ENCODE measurements at regions not wholly inside any gene's neighbourhood (a gene's known extent, or its start where the extent isn't known, plus 50 kb on each side); places are given as distances from the start of the nearest gene placed in this dataset.

DNA sequence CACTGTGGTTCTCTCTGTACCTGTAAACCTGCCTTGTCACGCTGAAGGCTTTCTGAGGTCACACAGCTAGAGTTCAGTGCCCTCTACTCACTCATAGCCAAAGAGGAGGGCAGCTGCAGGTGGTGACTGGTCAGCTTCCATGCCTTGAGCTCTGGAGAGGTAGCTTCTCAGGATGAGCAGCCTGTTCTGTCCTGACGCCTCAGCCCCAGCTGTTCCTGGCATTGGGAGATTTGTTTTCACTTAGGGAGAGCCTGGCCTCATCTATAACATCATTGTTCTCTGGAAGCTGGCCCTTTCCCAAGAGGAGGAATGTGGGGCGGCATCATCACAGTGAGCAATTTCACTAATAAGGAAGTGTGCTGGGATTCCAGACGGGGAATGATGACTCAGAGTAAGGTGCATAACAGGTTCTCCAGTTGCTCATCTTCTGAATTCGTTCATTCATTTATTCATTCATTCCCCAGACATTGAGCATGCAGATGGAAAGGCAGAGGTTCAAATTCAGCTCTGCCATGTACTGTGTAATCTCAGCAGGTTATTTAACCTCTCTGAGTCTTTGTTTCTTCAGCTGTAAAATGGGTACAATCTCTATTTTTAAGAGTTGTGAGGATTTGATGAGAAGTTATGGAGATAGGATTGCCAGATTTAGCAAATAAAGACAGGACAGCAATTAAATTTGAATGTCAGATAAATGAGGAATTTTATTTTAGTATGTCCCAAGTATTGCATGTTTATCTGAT lies 255.8 kb upstream of the CRY1 start (continued):
- TF ChIP-seq FOXA3 (CRISPR knock-in tag; IDR thresholded peaks at IDR 0.05): peak; percentile 39
- TF ChIP-seq, protein P1, sequence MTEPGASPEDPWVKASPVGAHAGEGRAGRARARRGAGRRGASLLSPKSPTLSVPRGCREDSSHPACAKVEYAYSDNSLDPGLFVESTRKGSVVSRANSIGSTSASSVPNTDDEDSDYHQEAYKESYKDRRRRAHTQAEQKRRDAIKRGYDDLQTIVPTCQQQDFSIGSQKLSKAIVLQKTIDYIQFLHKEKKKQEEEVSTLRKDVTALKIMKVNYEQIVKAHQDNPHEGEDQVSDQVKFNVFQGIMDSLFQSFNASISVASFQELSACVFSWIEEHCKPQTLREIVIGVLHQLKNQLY (CRISPR knock-in tag; IDR thresholded peaks at IDR 0.05): no peak; the same call in 1 of the 2 replicates
- TF ChIP-seq DPF2 (CRISPR knock-in tag; IDR thresholded peaks at IDR 0.05; ENCODE audit: borderline replicate concordance, low read depth): 0 out of 2 replicates have a peak, but pooled peaks have one; percentile 59
- TF ChIP-seq, protein P2, sequence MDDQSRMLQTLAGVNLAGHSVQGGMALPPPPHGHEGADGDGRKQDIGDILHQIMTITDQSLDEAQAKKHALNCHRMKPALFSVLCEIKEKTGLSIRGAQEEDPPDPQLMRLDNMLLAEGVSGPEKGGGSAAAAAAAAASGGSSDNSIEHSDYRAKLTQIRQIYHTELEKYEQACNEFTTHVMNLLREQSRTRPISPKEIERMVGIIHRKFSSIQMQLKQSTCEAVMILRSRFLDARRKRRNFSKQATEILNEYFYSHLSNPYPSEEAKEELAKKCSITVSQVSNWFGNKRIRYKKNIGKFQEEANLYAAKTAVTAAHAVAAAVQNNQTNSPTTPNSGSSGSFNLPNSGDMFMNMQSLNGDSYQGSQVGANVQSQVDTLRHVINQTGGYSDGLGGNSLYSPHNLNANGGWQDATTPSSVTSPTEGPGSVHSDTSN (CRISPR knock-in tag; IDR thresholded peaks at IDR 0.05; ENCODE audit: borderline replicate concordance): no peak
- no peak for TF ChIP-seq TCF12 (IDR thresholded peaks at IDR 0.05)
- TF ChIP-seq TCF12 (CRISPR knock-in tag; IDR thresholded peaks at IDR 0.05): no peak
- TF ChIP-seq ZNF567 (CRISPR knock-in tag; IDR thresholded peaks at IDR 0.05; ENCODE audit: borderline replicate concordance): no peak
- no peak for TF ChIP-seq ZSCAN29 (CRISPR knock-in tag; conservative IDR thresholded peaks at IDR 0.05)
- peak; percentile 63 for TF ChIP-seq SALL1 (CRISPR knock-in tag; IDR thresholded peaks at IDR 0.05)
- TF ChIP-seq MTF1 (CRISPR knock-in tag; IDR thresholded peaks at IDR 0.05): no peak
- TF ChIP-seq ZFP62 (CRISPR knock-in tag; IDR thresholded peaks at IDR 0.05): no peak
- TF ChIP-seq ZNF891 (CRISPR knock-in tag; IDR thresholded peaks at IDR 0.05): no peak

DNA sequence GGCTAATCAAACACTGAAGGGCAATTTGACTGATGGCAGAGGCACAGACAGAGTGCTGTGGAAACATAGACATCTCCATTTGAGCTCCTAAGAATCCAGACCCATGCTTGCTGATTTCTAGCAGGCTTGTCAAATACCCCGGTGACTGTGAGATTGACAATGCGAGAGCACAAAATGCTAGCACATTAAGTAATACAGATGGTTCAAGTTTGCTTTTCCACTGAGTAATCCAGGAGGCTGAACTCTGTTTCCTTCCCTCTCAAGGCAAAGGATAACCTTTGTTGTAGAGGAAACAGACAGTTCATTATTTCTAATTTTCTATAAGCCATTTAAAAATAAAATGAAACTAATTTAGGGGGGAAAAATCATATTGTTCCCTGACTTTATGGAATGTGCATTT lies 256.5 kb upstream of the CRY1 start:
- in situ Hi-C loops (cut with HindIII; ENCODE audit: extremely low pct_ligation_motif_present, low pct_unique_long_range_greater_than_20kb): no loop called here
- intact Hi-C loops (cut with micrococcal nuclease; ENCODE audit: unreplicated experiment): no loop called here
- no peak overlapping the region; a peak in 1 of 6 replicates for H3K4me3 ChIP-seq (replicated peaks in 1 of 3; ENCODE audit: insufficient read depth in 1 of 3, low read depth in 2 of 3, low read length in 3 of 3)
- H3K36me3 ChIP-seq (replicated peaks in 1 of 2; ENCODE audit: control insufficient read depth in 1 of 2, insufficient read depth in 2 of 2, low read length in 2 of 2): no peaks in the 10 kb centered on the region
- DNase-seq (ENCODE audit: low spot score): peak; percentile 76
- CTCF ChIA-PET (ENCODE audit: low intra/inter-chr PET ratio, low total read pairs): no interaction called here
- H3K27ac ChIP-seq (ENCODE audit: extremely low read length, insufficient read depth, low read length): peak overlapping the region; percentile 71
- H3K27me3 ChIP-seq (ENCODE audit: control insufficient read depth in 1 of 2, insufficient read depth in 2 of 2, low read length in 2 of 2): no peaks in the 10 kb centered on the region
- ATAC-seq: peak; percentile 9; the same call in 1 of the 3 replicates
- H3K4me1 ChIP-seq (ENCODE audit: insufficient read depth, low read length): peaks cover 89% of the 10 kb centered on the region
- 4% methylated on average over 2 of the region's 2 CpGs for WGBS (ENCODE audit: low lambda C conversion rate)
- peaks cover 3% of the 10 kb centered on the region for H3K79me2 ChIP-seq (ENCODE audit: insufficient read depth, low read length)
- H3K4me2 ChIP-seq (ENCODE audit: low read depth, low read length): peak overlapping the region; percentile 69
- BruUV-seq (replicated peaks): no TSS peak
- peaks cover 4% of the 10 kb centered on the region; the same call in 1 of the 2 replicates for H3K9me3 ChIP-seq (ENCODE audit: low read length)
- peak overlapping the region; percentile 24; the same call in 1 of the 2 replicates for H3K9ac ChIP-seq (ENCODE audit: insufficient read depth, low read depth, low read length)
- no peak overlapping the region for H2AFZ ChIP-seq (ENCODE audit: low read length)
- POLR2A ChIA-PET: interaction anchor here (1.6 kb wide), 1 partner anchor 30 kb away, joined by 9 read pairs; no protein-coding TSS in a partner anchor
- no peaks in the 10 kb centered on the region for H4K20me1 ChIP-seq (ENCODE audit: insufficient read depth, low read length)
- peak; percentile 43 for FAIRE-seq
- TF ChIP-seq BCL6 (CRISPR knock-in tag; IDR thresholded peaks at IDR 0.05) (peak; percentile 27; the same call in 1 of the 2 replicates), KAT2B (IDR thresholded peaks at IDR 0.05; ENCODE audit: borderline replicate concordance, low read depth, low read length) (no peak), FOXK2 (IDR thresholded peaks at IDR 0.05) (no peak)
- TF ChIP-seq, protein P3, sequence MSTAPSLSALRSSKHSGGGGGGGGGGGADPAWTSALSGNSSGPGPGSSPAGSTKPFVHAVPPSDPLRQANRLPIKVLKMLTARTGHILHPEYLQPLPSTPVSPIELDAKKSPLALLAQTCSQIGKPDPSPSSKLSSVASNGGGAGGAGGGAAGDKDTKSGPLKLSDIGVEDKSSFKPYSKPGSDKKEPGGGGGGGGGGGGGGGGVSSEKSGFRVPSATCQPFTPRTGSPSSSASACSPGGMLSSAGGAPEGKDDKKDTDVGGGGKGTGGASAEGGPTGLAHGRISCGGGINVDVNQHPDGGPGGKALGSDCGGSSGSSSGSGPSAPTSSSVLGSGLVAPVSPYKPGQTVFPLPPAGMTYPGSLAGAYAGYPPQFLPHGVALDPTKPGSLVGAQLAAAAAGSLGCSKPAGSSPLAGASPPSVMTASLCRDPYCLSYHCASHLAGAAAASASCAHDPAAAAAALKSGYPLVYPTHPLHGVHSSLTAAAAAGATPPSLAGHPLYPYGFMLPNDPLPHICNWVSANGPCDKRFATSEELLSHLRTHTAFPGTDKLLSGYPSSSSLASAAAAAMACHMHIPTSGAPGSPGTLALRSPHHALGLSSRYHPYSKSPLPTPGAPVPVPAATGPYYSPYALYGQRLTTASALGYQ (CRISPR knock-in tag; IDR thresholded peaks at IDR 0.05): no peak
- TF ChIP-seq, protein P4, sequence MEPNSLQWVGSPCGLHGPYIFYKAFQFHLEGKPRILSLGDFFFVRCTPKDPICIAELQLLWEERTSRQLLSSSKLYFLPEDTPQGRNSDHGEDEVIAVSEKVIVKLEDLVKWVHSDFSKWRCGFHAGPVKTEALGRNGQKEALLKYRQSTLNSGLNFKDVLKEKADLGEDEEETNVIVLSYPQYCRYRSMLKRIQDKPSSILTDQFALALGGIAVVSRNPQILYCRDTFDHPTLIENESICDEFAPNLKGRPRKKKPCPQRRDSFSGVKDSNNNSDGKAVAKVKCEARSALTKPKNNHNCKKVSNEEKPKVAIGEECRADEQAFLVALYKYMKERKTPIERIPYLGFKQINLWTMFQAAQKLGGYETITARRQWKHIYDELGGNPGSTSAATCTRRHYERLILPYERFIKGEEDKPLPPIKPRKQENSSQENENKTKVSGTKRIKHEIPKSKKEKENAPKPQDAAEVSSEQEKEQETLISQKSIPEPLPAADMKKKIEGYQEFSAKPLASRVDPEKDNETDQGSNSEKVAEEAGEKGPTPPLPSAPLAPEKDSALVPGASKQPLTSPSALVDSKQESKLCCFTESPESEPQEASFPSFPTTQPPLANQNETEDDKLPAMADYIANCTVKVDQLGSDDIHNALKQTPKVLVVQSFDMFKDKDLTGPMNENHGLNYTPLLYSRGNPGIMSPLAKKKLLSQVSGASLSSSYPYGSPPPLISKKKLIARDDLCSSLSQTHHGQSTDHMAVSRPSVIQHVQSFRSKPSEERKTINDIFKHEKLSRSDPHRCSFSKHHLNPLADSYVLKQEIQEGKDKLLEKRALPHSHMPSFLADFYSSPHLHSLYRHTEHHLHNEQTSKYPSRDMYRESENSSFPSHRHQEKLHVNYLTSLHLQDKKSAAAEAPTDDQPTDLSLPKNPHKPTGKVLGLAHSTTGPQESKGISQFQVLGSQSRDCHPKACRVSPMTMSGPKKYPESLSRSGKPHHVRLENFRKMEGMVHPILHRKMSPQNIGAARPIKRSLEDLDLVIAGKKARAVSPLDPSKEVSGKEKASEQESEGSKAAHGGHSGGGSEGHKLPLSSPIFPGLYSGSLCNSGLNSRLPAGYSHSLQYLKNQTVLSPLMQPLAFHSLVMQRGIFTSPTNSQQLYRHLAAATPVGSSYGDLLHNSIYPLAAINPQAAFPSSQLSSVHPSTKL (CRISPR knock-in tag; IDR thresholded peaks at IDR 0.05): peak; percentile 37; the same call in 1 of the 2 replicates
